ENCODE measurements at regions not wholly inside any gene's neighbourhood (a gene's known extent, or its start where the extent isn't known, plus 50 kb on each side); places are given as distances from the start of the nearest gene placed in this dataset.

GRCh38 chr17:22272363-22273146 is 580.2 kb downstream of the KCNJ18 start:
- TF ChIP-seq JUN (IDR thresholded peaks at IDR 0.05) (no peak), KDM1A (IDR thresholded peaks at IDR 0.05; ENCODE audit: low read depth) (no peak), CHD2 (IDR thresholded peaks at IDR 0.05; ENCODE audit: low read length, partially characterized antibody) (no peak), POLR2A (IDR thresholded peaks at IDR 0.05; ENCODE audit: low read length) (no peak), HEYL (CRISPR knock-in tag; IDR thresholded peaks at IDR 0.05) (no peak)
